ENCODE measurements at regions not wholly inside any gene's neighbourhood (a gene's known extent, or its start where the extent isn't known, plus 50 kb on each side); places are given as distances from the start of the nearest gene placed in this dataset.

- ATAC-seq (ENCODE audit: insufficient read depth, low read depth) (no peak), DNase-seq (no peak)
- Histone ChIP-seq H3K4me2 (ENCODE audit: insufficient read depth, low read length) (no peak overlapping the region), H2AFZ (ENCODE audit: low read depth, low read length) (no peak overlapping the region), H3K4me3 (ENCODE audit: low read depth in 1 of 2, low read length in 2 of 2) (no peak overlapping the region), H3K27me3 (ENCODE audit: insufficient read depth, low read length, poor library complexity) (no peaks in the 10 kb centered on the region), H3K9me3 (ENCODE audit: insufficient read depth, low read length, severe bottlenecking) (no peaks in the 10 kb centered on the region), H3K27ac (ENCODE audit: low read length) (no peak overlapping the region), H3K4me1 (ENCODE audit: insufficient read depth, low read length) (no peaks in the 10 kb centered on the region), H4K20me1 (ENCODE audit: insufficient read depth, low read length) (no peaks in the 10 kb centered on the region), H3K79me2 (ENCODE audit: insufficient read depth, low read length) (no peaks in the 10 kb centered on the region), H3K9ac (ENCODE audit: low read depth, low read length) (no peak overlapping the region), H3K36me3 (ENCODE audit: insufficient read depth, low read length) (no peaks in the 10 kb centered on the region)
- TF ChIP-seq CTCF (IDR thresholded peaks at IDR 0.05; ENCODE audit: borderline replicate concordance, extremely low read depth, low read length, poor library complexity, severe bottlenecking) (no peak), EZH2 (IDR thresholded peaks at IDR 0.05; ENCODE audit: borderline replicate concordance, low read depth, low read length, severe bottlenecking) (no peak)
These were observed 68.8 kb upstream of the SLC6A6 start for GRCh38 chr3:14333621-14334020.

GRCh38 chr3:14334136-14334535 is 68.3 kb upstream of the SLC6A6 start:
- DNase-seq (no peak), ATAC-seq (ENCODE audit: insufficient read depth, low read depth) (no peak)
- TF ChIP-seq EZH2 (IDR thresholded peaks at IDR 0.05; ENCODE audit: borderline replicate concordance, low read depth, low read length, severe bottlenecking) (no peak), CTCF (IDR thresholded peaks at IDR 0.05; ENCODE audit: borderline replicate concordance, extremely low read depth, low read length, poor library complexity, severe bottlenecking) (no peak)
- Histone ChIP-seq H3K9ac (ENCODE audit: low read depth, low read length) (no peak overlapping the region), H3K36me3 (ENCODE audit: insufficient read depth, low read length) (no peaks in the 10 kb centered on the region), H3K9me3 (ENCODE audit: insufficient read depth, low read length, severe bottlenecking) (no peaks in the 10 kb centered on the region), H4K20me1 (ENCODE audit: insufficient read depth, low read length) (no peaks in the 10 kb centered on the region), H2AFZ (ENCODE audit: low read depth, low read length) (no peak overlapping the region), H3K4me3 (ENCODE audit: low read depth in 1 of 2, low read length in 2 of 2) (no peak overlapping the region), H3K27me3 (ENCODE audit: insufficient read depth, low read length, poor library complexity) (no peaks in the 10 kb centered on the region), H3K4me1 (ENCODE audit: insufficient read depth, low read length) (no peaks in the 10 kb centered on the region), H3K27ac (ENCODE audit: low read length) (no peak overlapping the region), H3K79me2 (ENCODE audit: insufficient read depth, low read length) (no peaks in the 10 kb centered on the region), H3K4me2 (ENCODE audit: insufficient read depth, low read length) (no peak overlapping the region)

DNA sequence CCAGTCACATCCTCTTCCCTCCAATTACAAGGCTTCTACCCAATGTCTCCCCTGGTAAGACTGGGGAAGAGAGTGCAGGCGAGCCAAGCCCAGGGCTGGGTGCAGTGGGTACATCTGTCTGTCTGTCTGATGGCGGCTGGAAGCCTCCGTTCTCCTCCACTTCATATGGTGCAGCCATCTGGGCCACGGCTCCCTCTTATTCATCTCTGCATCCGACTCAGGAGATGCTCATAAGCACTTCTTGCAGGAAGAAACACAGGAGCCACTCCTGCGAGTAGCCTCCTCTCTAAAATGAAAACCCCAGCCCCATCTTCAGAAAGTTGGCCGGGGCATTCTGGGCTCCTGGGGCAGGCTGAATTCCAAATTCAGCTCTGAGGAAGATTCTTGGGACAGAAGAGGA is 67.5 kb upstream of the SLC6A6 start:
- Histone ChIP-seq H4K20me1 (ENCODE audit: insufficient read depth, low read length) (no peaks in the 10 kb centered on the region), H3K9ac (ENCODE audit: low read depth, low read length) (no peak overlapping the region), H3K4me3 (ENCODE audit: low read depth in 1 of 2, low read length in 2 of 2) (no peak overlapping the region), H3K79me2 (ENCODE audit: insufficient read depth, low read length) (no peaks in the 10 kb centered on the region), H3K27me3 (ENCODE audit: insufficient read depth, low read length, poor library complexity) (no peaks in the 10 kb centered on the region), H3K27ac (ENCODE audit: low read length) (no peak overlapping the region), H3K4me1 (ENCODE audit: insufficient read depth, low read length) (no peaks in the 10 kb centered on the region), H2AFZ (ENCODE audit: low read depth, low read length) (no peak overlapping the region), H3K4me2 (ENCODE audit: insufficient read depth, low read length) (no peak overlapping the region), H3K9me3 (ENCODE audit: insufficient read depth, low read length, severe bottlenecking) (no peaks in the 10 kb centered on the region), H3K36me3 (ENCODE audit: insufficient read depth, low read length) (no peaks in the 10 kb centered on the region)
- no peak for DNase-seq
- TF ChIP-seq CTCF (IDR thresholded peaks at IDR 0.05; ENCODE audit: borderline replicate concordance, extremely low read depth, low read length, poor library complexity, severe bottlenecking), result no peak
- TF ChIP-seq EZH2 (IDR thresholded peaks at IDR 0.05; ENCODE audit: borderline replicate concordance, low read depth, low read length, severe bottlenecking), result no peak
- no peak for ATAC-seq (ENCODE audit: insufficient read depth, low read depth)

Data from DND-41 (cell line).